Cardiac fibroblast (primary cell): ENCODE measurements at regions not wholly inside any gene's neighbourhood (a gene's known extent, or its start where the extent isn't known, plus 50 kb on each side); places are given as distances from the start of the nearest gene placed in this dataset.

ENCODE experiments used
- DNase-seq, 2 donors: peaks; one replicate each; pipeline versions ENCODE4 v3.0.0 to v3.0.0-alpha.2; 2010; ENCODE audit warnings: low read depth in 2 of 2
- H3K4me3 ChIP-seq, 2 donors: replicated peaks in 1 of 2; 1 replicate in 1 of 2; 2 replicates in 1 of 2; pipeline ENCODE4 v1.5.1; 2011; ENCODE audit warnings: low read depth in 2 of 2, low read length in 2 of 2, mild to moderate bottlenecking in 2 of 2, moderate library complexity in 1 of 2
- CTCF ChIP-seq: IDR thresholded peaks from one replicate; pipeline ENCODE4 v1.5.1; 2011; ENCODE audit warnings: low read depth, mild to moderate bottlenecking, low read length, inconsistent platforms

- no peak for TF ChIP-seq CTCF
- no peak for DNase-seq
- no peak overlapping the region for H3K4me3 ChIP-seq
These were observed 442.9 kb upstream of the RASGEF1B start for GRCh38 chr4:81914623-81915022.

GRCh38 chr4:81913427-81913879, 441.7 kb upstream of the RASGEF1B start:
- no peak overlapping the region for H3K4me3 ChIP-seq
- DNase-seq, result peak; percentile 16 to 53
- peak; percentile 46 for TF ChIP-seq CTCF

- DNase-seq, result no peak
- TF ChIP-seq CTCF, result no peak
- H3K4me3 ChIP-seq, result no peak overlapping the region
These were observed 440.8 kb upstream of the RASGEF1B start for GRCh38 chr4:81912376-81913030.

- H3K4me3 ChIP-seq, result no peak overlapping the region
- TF ChIP-seq CTCF, result no peak
- DNase-seq, result no peak
These were observed 435.2 kb upstream of the RASGEF1B start for GRCh38 chr4:81906905-81907304.

- DNase-seq, result no peak
- no peak overlapping the region for H3K4me3 ChIP-seq
- TF ChIP-seq CTCF, result no peak
These were observed 434.3 kb upstream of the RASGEF1B start for GRCh38 chr4:81905971-81906370.

GRCh38 chr4:81904121-81904520, 432.4 kb upstream of the RASGEF1B start:
- no peak for DNase-seq
- TF ChIP-seq CTCF, result no peak
- H3K4me3 ChIP-seq, result no peak overlapping the region

- no peak for TF ChIP-seq CTCF
- no peak overlapping the region for H3K4me3 ChIP-seq
- DNase-seq, result no peak
These were observed 431.5 kb upstream of the RASGEF1B start for GRCh38 chr4:81903212-81903611.
